ENCODE measurements at regions not wholly inside any gene's neighbourhood (a gene's known extent, or its start where the extent isn't known, plus 50 kb on each side); places are given as distances from the start of the nearest gene placed in this dataset.

DNA sequence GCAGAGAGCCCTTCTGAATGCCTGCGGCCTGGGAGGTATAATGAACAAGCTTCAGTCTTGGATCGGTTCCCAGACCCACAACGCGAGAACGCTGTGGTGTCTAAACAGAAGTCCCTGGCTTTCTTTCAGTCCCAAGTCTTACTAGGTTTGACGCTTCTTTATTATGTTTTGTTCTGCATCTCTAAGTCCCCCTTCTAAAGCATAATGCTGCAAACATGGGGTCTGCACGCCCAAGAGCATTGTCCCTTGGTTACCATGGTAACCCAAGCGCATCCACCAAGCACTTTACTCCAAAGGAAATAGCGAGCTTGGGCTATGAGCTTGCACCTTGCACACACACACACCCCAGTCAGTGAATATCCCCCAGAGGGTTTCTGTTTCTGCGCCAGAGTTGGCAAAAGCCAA lies 193.7 kb downstream of the INO80D start:
- no peak for DNase-seq (ENCODE audit: low read depth)
- TF ChIP-seq, protein P1, sequence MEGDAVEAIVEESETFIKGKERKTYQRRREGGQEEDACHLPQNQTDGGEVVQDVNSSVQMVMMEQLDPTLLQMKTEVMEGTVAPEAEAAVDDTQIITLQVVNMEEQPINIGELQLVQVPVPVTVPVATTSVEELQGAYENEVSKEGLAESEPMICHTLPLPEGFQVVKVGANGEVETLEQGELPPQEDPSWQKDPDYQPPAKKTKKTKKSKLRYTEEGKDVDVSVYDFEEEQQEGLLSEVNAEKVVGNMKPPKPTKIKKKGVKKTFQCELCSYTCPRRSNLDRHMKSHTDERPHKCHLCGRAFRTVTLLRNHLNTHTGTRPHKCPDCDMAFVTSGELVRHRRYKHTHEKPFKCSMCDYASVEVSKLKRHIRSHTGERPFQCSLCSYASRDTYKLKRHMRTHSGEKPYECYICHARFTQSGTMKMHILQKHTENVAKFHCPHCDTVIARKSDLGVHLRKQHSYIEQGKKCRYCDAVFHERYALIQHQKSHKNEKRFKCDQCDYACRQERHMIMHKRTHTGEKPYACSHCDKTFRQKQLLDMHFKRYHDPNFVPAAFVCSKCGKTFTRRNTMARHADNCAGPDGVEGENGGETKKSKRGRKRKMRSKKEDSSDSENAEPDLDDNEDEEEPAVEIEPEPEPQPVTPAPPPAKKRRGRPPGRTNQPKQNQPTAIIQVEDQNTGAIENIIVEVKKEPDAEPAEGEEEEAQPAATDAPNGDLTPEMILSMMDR (IDR thresholded peaks at IDR 0.05; ENCODE audit: low read depth, low read length, missing control alignments) = no peak
- no peak overlapping the region for H3K4me3 ChIP-seq (ENCODE audit: low read depth, low read length)

DNA sequence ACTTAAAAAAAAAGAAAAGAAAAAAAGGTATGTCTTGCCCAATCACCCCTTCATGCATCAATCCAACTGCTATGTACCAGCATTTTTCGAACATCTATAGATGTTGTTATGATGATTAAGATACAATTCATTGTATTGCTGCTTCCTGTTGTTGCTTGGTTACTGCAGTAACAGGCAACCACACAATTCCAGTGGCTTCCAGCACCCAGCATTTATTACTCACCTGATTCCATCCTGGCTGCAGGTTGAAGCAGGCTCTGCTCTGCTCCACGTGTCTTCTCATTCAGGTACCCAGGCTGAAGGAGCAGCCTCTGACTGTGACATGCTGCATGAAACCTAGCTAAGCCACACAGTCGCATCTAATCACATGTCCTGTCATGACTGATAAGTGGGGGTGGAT lies 196.9 kb downstream of the INO80D start:
- TF ChIP-seq, protein P1 (IDR thresholded peaks at IDR 0.05; ENCODE audit: low read depth, low read length, missing control alignments) = no peak
- DNase-seq (ENCODE audit: low read depth) = no peak
- H3K4me3 ChIP-seq (ENCODE audit: low read depth, low read length) = no peak overlapping the region

DNA sequence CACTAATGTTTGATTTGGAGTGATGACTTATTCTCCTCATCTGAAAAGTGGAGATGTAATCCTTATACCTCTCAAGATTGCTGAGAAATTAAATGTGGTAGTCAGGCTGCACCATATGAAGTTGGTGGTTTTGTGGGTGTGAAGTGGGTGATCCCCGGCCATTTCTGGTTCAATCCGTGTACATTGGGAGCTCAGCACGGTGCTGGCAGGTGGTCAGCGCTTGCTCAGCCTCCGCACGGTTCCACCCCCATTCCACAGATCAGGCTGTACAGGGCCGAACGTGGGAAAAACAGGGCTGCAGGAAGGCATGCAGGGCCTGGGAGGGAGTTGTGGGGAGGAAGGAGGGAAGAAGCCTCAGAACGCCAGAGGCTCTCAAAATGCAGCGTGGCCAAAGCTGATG lies 198.3 kb downstream of the INO80D start:
- TF ChIP-seq, protein P1 (IDR thresholded peaks at IDR 0.05; ENCODE audit: low read depth, low read length, missing control alignments) = no peak
- no peak overlapping the region for H3K4me3 ChIP-seq (ENCODE audit: low read depth, low read length)
- no peak for DNase-seq (ENCODE audit: low read depth)

DNA sequence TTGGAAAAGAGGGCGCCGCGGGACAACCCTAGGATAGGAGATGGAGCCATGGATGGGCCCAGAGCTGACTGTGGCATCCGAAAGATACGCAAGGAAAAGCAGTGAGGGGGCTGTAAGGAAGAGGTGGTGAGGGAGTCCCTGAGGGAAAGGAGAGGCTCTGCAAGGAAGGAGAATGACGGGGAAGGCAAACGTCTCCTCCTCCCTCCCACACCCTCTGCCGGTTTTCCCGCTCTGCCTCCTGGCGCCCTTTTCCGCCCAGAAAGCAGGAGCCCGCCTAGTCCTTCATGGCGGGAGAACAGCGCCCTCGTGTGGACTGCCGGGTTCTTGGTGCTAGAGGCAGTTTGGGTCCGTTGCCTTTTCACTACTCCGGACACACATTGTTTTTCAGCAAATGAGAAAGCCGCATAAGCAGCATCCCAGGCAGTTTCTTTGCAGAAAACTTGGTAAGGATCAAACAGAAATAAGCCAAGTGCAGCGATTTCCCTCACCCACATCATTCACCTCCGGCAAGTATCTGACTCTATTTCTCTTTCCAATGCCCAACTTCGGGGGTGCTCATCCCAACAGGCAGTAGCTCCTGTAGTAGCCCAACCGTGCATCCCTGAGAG lies 200.4 kb downstream of the INO80D start:
- H3K4me3 ChIP-seq (ENCODE audit: low read depth, low read length) = no peak overlapping the region
- TF ChIP-seq, protein P1 (IDR thresholded peaks at IDR 0.05; ENCODE audit: low read depth, low read length, missing control alignments) = peak; percentile 92
- peak; percentile 4 for DNase-seq (ENCODE audit: low read depth)

DNA sequence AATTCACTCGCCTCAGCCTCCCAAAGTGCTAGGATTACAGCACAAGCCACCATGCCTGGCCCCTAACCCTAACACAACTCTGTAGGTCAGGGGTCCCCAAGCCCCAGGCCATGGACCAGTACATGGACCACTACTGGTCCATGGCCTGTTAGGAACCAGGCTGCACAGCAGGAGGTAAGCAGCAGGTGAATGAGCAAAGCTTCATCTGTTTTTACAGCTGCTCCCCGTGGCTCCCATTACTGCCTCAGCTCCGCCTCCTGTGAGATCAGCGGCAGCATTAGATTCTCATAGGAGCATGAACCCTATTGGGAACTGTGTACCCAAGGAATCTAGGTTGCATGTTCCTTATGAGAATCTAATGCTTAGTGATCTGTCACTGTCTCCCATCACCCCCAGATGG lies 201.7 kb downstream of the NRP2 start:
- DNase-seq (ENCODE audit: low read depth) = no peak
- TF ChIP-seq, protein P1 (IDR thresholded peaks at IDR 0.05; ENCODE audit: low read depth, low read length, missing control alignments) = no peak
- no peak overlapping the region for H3K4me3 ChIP-seq (ENCODE audit: low read depth, low read length)

DNA sequence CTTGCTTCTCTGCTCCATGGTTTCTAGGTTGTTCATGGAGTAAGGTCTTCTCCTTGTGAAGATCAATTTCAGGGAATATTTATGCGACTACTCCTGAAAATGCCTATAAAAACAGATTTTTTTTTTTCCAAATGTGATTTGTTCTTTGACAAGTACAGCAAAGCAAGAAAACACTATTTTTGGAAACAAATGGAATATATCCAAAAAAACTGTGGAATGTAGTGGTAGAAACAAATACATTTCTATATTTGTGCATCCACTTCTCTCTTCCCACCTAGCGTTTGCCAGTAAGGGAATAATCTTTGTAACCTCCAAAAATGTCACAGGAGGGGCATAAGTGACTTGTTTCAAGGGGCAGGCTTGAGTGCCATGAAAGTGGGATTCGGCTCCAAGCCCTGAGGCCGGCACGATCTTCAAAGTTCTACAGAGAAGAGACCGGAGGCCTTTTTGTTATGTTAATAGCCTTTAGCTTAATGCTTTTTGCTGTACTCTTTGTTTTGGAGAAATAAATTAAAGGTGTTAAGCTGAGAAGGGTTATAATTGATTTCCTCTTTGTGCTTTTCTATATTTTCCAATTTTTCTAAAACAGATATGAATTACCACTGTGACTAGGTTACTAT lies 200.6 kb downstream of the NRP2 start:
- no peak for DNase-seq (ENCODE audit: low read depth)
- H3K4me3 ChIP-seq (ENCODE audit: low read depth, low read length) = no peak overlapping the region
- TF ChIP-seq, protein P1 (IDR thresholded peaks at IDR 0.05; ENCODE audit: low read depth, low read length, missing control alignments) = no peak

DNA sequence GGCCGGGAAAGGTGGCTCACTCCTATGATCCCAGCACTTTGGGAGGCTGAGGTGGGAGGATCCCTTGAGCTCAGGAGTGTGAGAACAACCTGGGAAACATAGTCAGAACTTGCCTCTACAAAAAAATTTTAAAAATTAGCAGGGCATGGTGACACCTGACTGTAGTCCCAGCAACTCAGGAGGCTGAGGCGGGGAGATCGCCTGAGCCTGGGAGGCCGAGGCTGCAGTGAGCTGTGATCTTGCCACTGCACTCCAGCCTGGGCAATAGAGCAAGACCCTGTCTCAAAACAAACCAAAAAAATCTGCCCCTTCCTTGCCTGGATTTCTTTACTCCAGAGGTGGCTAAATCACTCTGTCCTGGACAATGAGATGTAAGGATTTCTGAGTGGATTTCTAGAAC lies 197.7 kb downstream of the NRP2 start:
- H3K4me3 ChIP-seq (ENCODE audit: low read depth, low read length) = no peak overlapping the region
- TF ChIP-seq, protein P1 (IDR thresholded peaks at IDR 0.05; ENCODE audit: low read depth, low read length, missing control alignments) = no peak
- no peak for DNase-seq (ENCODE audit: low read depth)

All from GM12864 (cell line).